ENCODE measurements at regions not wholly inside any gene's neighbourhood (a gene's known extent, or its start where the extent isn't known, plus 50 kb on each side); places are given as distances from the start of the nearest gene placed in this dataset.

DNA sequence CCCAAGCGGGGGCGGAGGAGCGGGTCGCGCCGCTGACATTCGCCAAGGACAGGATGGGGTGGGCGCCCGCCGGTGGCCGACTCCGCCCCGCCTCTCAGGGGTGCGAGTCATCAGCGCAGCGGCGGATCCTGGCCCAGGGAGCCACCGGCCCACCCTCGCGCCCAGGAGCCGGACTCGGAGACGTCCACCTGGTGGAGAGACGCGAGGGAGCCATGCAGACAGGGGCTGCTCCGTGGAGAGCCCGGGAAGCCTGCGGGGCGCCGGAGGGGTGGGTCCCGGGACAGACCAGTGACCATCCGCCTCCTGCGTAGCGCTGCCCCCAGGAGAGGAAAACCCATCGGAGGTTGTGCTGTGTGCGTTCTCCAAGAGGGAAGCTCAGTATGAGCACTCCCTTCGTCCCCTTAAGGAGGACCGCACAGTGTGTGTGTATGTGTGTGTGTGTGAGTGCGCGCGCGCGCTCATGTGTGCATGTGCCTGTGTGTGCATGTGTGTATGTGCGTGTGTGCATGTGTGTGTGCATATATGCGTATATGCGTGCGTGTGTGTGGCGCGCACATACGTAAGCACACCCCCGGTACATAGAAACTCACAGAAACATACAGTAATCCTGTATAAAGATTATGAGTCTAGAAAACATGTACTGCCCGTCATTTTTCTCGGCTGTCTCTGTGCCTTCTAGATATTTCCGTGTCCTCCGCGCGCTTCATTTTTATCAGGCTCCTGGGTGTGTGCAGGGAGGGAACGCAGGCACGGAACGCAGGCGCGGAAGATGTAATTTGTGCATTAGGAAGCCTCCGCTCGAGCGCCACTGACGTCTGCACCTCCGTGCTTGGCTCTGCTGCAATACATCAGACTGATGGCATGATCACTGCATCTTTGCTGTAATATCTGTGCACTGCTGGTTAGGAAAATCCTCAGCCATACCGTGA is 158.9 kb downstream of the TBXT start:
- DNase-seq (ENCODE audit: low spot score in 2 of 2) = peak in 1 of 2 donors; percentile 82
- TF ChIP-seq POLR2A (IDR thresholded peaks at IDR 0.05) = no peak
- TF ChIP-seq, protein P1, sequence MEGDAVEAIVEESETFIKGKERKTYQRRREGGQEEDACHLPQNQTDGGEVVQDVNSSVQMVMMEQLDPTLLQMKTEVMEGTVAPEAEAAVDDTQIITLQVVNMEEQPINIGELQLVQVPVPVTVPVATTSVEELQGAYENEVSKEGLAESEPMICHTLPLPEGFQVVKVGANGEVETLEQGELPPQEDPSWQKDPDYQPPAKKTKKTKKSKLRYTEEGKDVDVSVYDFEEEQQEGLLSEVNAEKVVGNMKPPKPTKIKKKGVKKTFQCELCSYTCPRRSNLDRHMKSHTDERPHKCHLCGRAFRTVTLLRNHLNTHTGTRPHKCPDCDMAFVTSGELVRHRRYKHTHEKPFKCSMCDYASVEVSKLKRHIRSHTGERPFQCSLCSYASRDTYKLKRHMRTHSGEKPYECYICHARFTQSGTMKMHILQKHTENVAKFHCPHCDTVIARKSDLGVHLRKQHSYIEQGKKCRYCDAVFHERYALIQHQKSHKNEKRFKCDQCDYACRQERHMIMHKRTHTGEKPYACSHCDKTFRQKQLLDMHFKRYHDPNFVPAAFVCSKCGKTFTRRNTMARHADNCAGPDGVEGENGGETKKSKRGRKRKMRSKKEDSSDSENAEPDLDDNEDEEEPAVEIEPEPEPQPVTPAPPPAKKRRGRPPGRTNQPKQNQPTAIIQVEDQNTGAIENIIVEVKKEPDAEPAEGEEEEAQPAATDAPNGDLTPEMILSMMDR (IDR thresholded peaks at IDR 0.05) = no peak
- no peak overlapping the region for H3K4me3 ChIP-seq (ENCODE audit: low read depth, poor library complexity, severe bottlenecking)
- intact Hi-C loops (cut with DNase I; ENCODE audit: low total_unique reads) = no loop called here
- 4% methylated on average over 49 to 62 of the region's 68 CpGs for WGBS, 2 donors

DNA sequence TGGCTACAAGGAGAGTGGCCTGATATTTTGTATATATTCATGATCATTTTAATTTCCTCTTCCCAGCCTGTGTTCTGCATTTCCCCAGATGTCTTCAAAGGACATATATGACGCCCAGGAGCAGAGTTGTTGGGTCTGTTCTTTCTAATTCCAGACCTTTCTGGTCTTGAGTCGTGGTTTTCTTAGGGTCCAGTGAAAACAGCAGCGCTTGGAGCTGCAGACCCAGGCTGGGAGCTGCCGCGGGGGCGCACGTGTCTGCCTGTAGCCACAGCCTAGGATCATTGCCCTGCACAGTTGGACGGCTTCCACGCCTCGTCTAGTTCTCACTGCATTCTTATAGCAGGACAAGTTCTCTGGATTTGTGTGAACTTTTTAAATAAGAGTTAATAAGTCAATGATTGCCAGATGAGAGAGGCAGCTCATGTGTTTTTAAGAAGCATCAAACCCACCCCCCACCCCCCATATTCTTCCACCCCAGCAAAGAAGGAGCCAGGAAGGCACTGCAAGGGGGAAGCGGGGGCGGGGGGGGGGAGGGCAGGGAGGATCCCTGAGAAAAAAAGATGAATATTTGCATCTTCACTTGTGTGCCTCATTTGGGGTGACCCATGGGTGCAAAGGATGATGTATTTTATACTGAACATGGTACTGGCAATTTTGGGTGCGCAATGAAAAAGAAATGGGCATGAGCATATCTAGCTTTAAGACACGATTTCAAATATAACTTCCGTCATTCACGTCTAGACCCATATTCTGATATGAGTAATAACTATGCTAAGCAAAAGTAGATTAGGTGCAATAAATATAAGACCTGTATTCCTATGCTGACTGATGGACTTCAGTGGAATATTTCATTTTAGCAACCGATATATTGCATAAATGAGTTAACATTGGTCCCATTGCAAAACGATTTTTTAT is 160.0 kb downstream of the TBXT start:
- intact Hi-C loops (cut with DNase I; ENCODE audit: low total_unique reads) = no loop called here
- TF ChIP-seq, protein P1 (IDR thresholded peaks at IDR 0.05) = no peak
- no peak for TF ChIP-seq POLR2A (IDR thresholded peaks at IDR 0.05)
- peak in 1 of 2 donors; percentile 92 for DNase-seq (ENCODE audit: low spot score in 2 of 2)
- WGBS, 2 donors = 8 to 9% methylated on average over 18 of the region's 18 CpGs
- H3K4me3 ChIP-seq (ENCODE audit: low read depth, poor library complexity, severe bottlenecking) = no peak overlapping the region

DNA sequence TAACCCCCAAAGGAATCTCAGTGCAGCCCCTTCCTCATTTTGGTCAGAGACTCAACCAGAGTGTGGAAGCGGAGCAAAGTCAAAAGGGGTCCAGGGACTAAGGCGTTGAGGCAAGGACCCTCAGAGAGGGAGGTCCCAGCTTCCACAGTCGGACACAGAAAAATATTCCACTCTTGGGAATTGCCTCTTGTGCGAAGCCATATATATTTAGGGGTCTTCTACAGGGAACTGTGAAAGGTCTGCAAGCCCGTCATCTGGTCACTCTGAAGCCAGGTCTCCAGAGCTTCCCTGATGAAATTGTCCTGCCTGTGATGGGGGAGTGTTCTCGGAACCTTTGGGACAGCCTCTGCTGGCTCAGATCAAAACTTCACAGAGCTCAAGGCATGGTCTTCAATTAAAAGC is 160.8 kb downstream of the TBXT start:
- H3K4me3 ChIP-seq (ENCODE audit: low read depth, poor library complexity, severe bottlenecking) = no peak overlapping the region
- peak in 1 of 2 donors; percentile 28 for DNase-seq (ENCODE audit: low spot score in 2 of 2)
- intact Hi-C loops (cut with DNase I; ENCODE audit: low total_unique reads) = no loop called here
- no peak for TF ChIP-seq POLR2A (IDR thresholded peaks at IDR 0.05)
- TF ChIP-seq, protein P1 (IDR thresholded peaks at IDR 0.05) = no peak
- 23 to 32% methylated on average over 6 of the region's 6 CpGs for WGBS, 2 donors

DNA sequence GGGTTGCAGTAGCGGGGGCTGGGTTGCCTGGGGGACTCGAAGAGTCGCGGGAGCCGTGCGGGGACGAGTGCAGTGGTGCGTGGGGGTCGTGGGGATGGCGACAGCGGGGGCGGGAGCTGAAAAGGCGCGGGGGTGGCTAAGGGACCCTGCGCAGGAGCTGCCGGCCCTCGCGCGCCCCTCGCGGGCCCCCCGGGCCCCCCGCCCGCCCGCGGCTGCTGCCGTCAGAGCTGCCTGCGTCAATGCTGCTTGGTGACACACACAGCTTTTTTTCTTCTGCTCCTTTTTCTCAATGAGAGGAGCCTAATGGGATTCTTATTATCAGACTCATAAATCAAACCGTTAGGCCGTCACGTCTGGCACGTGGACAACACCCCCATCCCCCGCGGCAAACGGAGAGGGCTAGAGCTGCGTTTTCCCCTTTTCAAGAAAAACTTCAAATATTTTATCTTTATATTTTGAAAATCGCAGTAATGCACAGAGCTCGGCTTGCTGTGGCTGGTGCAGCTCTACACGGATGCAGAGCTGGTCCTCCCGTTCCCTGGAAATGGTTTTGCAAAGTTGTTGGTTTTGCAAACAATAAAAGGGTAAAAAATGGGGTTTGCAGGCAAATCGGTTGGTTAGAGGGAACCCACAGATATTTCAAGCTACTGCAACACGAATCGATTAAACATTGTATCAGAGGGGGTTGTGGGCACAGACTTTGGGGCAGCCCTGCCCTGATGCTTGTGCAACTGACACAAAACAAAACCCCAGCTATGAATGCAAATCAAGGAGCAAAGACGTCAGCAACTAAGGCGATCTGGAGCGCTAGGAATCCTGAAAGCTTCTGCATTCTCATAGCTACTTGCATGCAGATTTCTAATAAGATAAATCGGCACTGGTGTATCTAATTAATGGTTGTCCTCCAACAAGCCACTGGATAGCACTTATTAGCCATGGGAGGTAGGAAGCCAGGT is 161.4 kb downstream of the TBXT start:
- no peak overlapping the region for H3K4me3 ChIP-seq (ENCODE audit: low read depth, poor library complexity, severe bottlenecking)
- TF ChIP-seq, protein P1 (IDR thresholded peaks at IDR 0.05) = no peak
- TF ChIP-seq POLR2A (IDR thresholded peaks at IDR 0.05) = no peak
- WGBS, 2 donors = 0 to 3% methylated on average over 30 to 36 of the region's 47 CpGs
- peak in 1 of 2 donors; percentile 68 for DNase-seq (ENCODE audit: low spot score in 2 of 2)
- intact Hi-C loops (cut with DNase I; ENCODE audit: low total_unique reads) = no loop called here

DNA sequence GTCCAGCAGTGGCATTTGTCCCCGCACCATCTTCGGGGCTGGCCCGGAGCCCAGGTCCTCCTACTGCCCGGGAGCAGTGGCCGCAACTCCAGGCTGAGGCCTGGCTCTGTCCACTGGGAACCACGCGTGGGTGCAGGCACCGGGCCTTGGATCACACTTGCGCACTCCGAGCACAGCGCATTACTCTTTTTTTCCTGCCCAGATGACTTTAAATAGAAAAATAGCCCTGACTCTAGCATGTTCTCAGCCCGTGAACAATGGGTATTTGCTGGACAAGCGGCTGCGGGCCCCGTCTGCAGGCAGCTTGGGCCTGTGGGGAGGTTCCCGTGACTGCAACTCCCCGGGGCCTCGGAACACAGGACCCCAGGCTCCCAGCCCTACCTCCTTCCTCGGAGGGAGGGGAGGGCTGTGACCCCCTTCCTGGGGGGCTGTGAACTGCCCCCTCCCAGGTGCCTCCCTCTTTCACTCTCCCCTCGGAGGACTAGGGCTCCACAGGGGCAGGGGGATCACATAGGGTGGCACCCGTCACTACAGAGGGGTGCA is 162.2 kb downstream of the TBXT start:
- 5 to 18% methylated on average over 15 to 21 of the region's 21 CpGs for WGBS, 2 donors
- DNase-seq (ENCODE audit: low spot score in 2 of 2) = no peak
- H3K4me3 ChIP-seq (ENCODE audit: low read depth, poor library complexity, severe bottlenecking) = no peak overlapping the region
- TF ChIP-seq POLR2A (IDR thresholded peaks at IDR 0.05) = no peak
- TF ChIP-seq, protein P1 (IDR thresholded peaks at IDR 0.05) = no peak
- intact Hi-C loops (cut with DNase I; ENCODE audit: low total_unique reads) = no loop called here

Data from lower leg skin (tissue), 4 donors.